WTC11 (cell line): ENCODE measurements at regions not wholly inside any gene's neighbourhood (a gene's known extent, or its start where the extent isn't known, plus 50 kb on each side); places are given as distances from the start of the nearest gene placed in this dataset.
A peak's percentile ranks its signal among the peaks of the same experiment; 100 is the strongest.

Experiments
- ATAC-seq: fragments of 200-7000 bp; cut with Tn5 transposase; 2 replicates; pipeline ENCODE4 v1.10.0; 2021; ENCODE audit warnings: mild to moderate bottlenecking, moderate library complexity
- CTCF ChIA-PET: fragments of 300-600 bp; sonication (Branson Sonifier 250); formaldehyde crosslinking; loops from one replicate; lab custom pipeline; 2021; ENCODE audit warnings: antibody characterized with exemption; lab: Charles Lee
- POLR2A ChIA-PET: fragments of 350-600 bp; sonication (Branson Sonifier 250); formaldehyde crosslinking; loops from one replicate; lab custom pipeline; 2021; ENCODE audit warnings: antibody characterized with exemption; lab: Charles Lee
- DNase-seq: peaks from one replicate; pipeline ENCODE4 v3.0.0; 2021; ENCODE audit warnings: low spot score
- H3K27ac Mint-ChIP-seq: 2 replicates; pipeline ENCODE4 v1.8.0; 2021; ENCODE audit warnings: mixed read lengths
- H3K27me3 Mint-ChIP-seq: 2 replicates; pipeline ENCODE4 v1.8.0; 2021; ENCODE audit warnings: low read depth, mild to moderate bottlenecking, moderate library complexity, mixed read lengths
- H3K36me3 Mint-ChIP-seq: 2 replicates; pipeline ENCODE4 v1.8.0; 2021; ENCODE audit warnings: mixed read lengths
- H3K4me1 Mint-ChIP-seq: 2 replicates; pipeline ENCODE4 v1.8.0; 2022; ENCODE audit warnings: mixed read lengths
- H3K4me3 Mint-ChIP-seq: 2 replicates; pipeline ENCODE4 v1.8.0; 2021; ENCODE audit warnings: mild to moderate bottlenecking, moderate library complexity, mixed read lengths
- H3K9me3 Mint-ChIP-seq: 2 replicates; pipeline ENCODE4 v1.8.0; 2021; ENCODE audit warnings: mixed read lengths
- CREB1 ChIP-seq: sonication (generic); formaldehyde crosslinking; IDR thresholded peaks from 2 replicates; pipeline ENCODE4 v1.8.0; 2023; ENCODE audit warnings: mild to moderate bottlenecking, missing genetic modification reagents
- CTCF ChIP-seq: fragments of 200-600 bp; IDR thresholded peaks from 2 replicates; pipeline ENCODE4 v1.8.0; 2022; ENCODE audit warnings: antibody characterized with exemption
- E2F1 ChIP-seq: sonication (generic); formaldehyde crosslinking; IDR thresholded peaks from 2 replicates; pipeline ENCODE4 v1.8.0; 2022; ENCODE audit warnings: mild to moderate bottlenecking, missing genetic modification reagents
- ESRRA ChIP-seq: sonication (generic); formaldehyde crosslinking; IDR thresholded peaks from 2 replicates; pipeline ENCODE4 v1.8.1; 2022; ENCODE audit warnings: mild to moderate bottlenecking, missing genetic modification reagents, borderline replicate concordance
- GTF2I ChIP-seq: fragments of 250-450 bp; sonication (Bioruptor Pico); conservative IDR thresholded peaks from 2 replicates; pipeline ENCODE4 v1.4.0; 2021; ENCODE audit warnings: mild to moderate bottlenecking
- HMGA2 ChIP-seq: fragments of 250-450 bp; sonication (Bioruptor Pico); IDR thresholded peaks from 2 replicates; pipeline ENCODE4 v1.4.0; 2021; ENCODE audit warnings: mild to moderate bottlenecking, moderate library complexity
- IRF1 ChIP-seq: sonication (generic); formaldehyde crosslinking; IDR thresholded peaks from 2 replicates; pipeline ENCODE4 v1.8.0; 2023; ENCODE audit warnings: missing genetic modification reagents
- MYBL2 ChIP-seq: sonication (generic); formaldehyde crosslinking; IDR thresholded peaks from 2 replicates; pipeline ENCODE4 v1.8.1; 2023; ENCODE audit warnings: mild to moderate bottlenecking, moderate library complexity, missing genetic modification reagents
- NFATC4 ChIP-seq: fragments of 250-450 bp; sonication (Bioruptor Pico); IDR thresholded peaks from 2 replicates; pipeline ENCODE4 v1.9.0; 2021; ENCODE audit warnings: mild to moderate bottlenecking
- NR1H2 ChIP-seq: sonication (generic); formaldehyde crosslinking; IDR thresholded peaks from 2 replicates; pipeline ENCODE4 v1.9.0; 2021; ENCODE audit warnings: mild to moderate bottlenecking, moderate library complexity, missing genetic modification reagents
- NR3C1 ChIP-seq: sonication (generic); formaldehyde crosslinking; conservative IDR thresholded peaks from 2 replicates; pipeline ENCODE4 v1.8.1; 2023; ENCODE audit warnings: low read depth, mild to moderate bottlenecking, missing genetic modification reagents
- PREB ChIP-seq: sonication (generic); formaldehyde crosslinking; IDR thresholded peaks from 2 replicates; pipeline ENCODE4 v1.8.1; 2022; ENCODE audit warnings: mild to moderate bottlenecking, missing genetic modification reagents, moderate library complexity, borderline replicate concordance
- RORB ChIP-seq: fragments of 250-450 bp; sonication (Bioruptor Pico); IDR thresholded peaks from 2 replicates; pipeline ENCODE4 v1.9.0; 2021; ENCODE audit warnings: mild to moderate bottlenecking
- SP1 ChIP-seq: sonication (generic); formaldehyde crosslinking; conservative IDR thresholded peaks from 2 replicates; pipeline ENCODE4 v1.8.1; 2022; ENCODE audit warnings: missing genetic modification reagents
- USF1 ChIP-seq: sonication (generic); formaldehyde crosslinking; IDR thresholded peaks from 2 replicates; pipeline ENCODE4 v1.8.0; 2022; ENCODE audit warnings: mild to moderate bottlenecking, missing genetic modification reagents
- USF2 ChIP-seq: sonication (generic); formaldehyde crosslinking; IDR thresholded peaks from 2 replicates; pipeline ENCODE4 v1.8.1; 2023; ENCODE audit warnings: mild to moderate bottlenecking, missing genetic modification reagents, moderate library complexity
- ZNF416 ChIP-seq: fragments of 250-450 bp; sonication (Bioruptor Pico); IDR thresholded peaks from 2 replicates; pipeline ENCODE4 v1.9.0; 2021; ENCODE audit warnings: mild to moderate bottlenecking, inconsistent platforms
- ZNF423 ChIP-seq: fragments of 250-450 bp; sonication (Bioruptor Pico); IDR thresholded peaks from 2 replicates; pipeline ENCODE4 v2.1.2; 2022; ENCODE audit warnings: mild to moderate bottlenecking, moderate library complexity
- ZNF512 ChIP-seq: sonication (generic); formaldehyde crosslinking; IDR thresholded peaks from 2 replicates; pipeline ENCODE4 v1.8.1; 2022; ENCODE audit warnings: missing genetic modification reagents, borderline replicate concordance

GRCh38 chr13:72647422-72647821 lies 80.0 kb downstream of the MZT1 start:
- Mint-ChIP-seq H3K4me3 (no peak overlapping the region), H3K4me1 (0 out of 2 replicates have a peak, but pooled peaks cover 4% of the 10 kb centered on the region), H3K36me3 (no peaks in the 10 kb centered on the region), H3K27me3 (no peaks in the 10 kb centered on the region), H3K9me3 (no peaks in the 10 kb centered on the region), H3K27ac (no peak overlapping the region)
- TF ChIP-seq CREB1 (CRISPR knock-in tag) (no peak), NR1H2 (no peak), PREB (CRISPR knock-in tag) (no peak), ESRRA (CRISPR knock-in tag) (no peak), USF1 (CRISPR knock-in tag) (no peak), ZNF512 (CRISPR knock-in tag) (no peak), NFATC4 (CRISPR knock-in tag) (no peak), MYBL2 (CRISPR knock-in tag) (no peak), GTF2I (CRISPR knock-in tag) (no peak), SP1 (CRISPR knock-in tag) (no peak), E2F1 (CRISPR knock-in tag) (no peak), ZNF423 (CRISPR knock-in tag) (no peak), ZNF416 (CRISPR knock-in tag) (no peak), RORB (CRISPR knock-in tag) (no peak), NR3C1 (CRISPR knock-in tag) (no peak), USF2 (CRISPR knock-in tag) (no peak)
- ATAC-seq (no peak), DNase-seq (no peak)
- POLR2A ChIA-PET: no interaction called here
- CTCF ChIA-PET: no interaction called here

- ATAC-seq: no peak
- Mint-ChIP-seq H3K27me3 (no peaks in the 10 kb centered on the region), H3K9me3 (no peaks in the 10 kb centered on the region)
- POLR2A ChIA-PET: no interaction called here
- TF ChIP-seq HMGA2 (CRISPR knock-in tag): no peak
- TF ChIP-seq, all 79 proteins: peak for 0
- Mint-ChIP-seq H3K4me3 (no peak overlapping the region), H3K27ac (no peak overlapping the region), H3K4me1 (0 out of 2 replicates have a peak, but pooled peaks cover 4% of the 10 kb centered on the region), H3K36me3 (no peaks in the 10 kb centered on the region)
- no peak for DNase-seq
- CTCF ChIA-PET: interaction anchor here (1.0 to 1.2 kb wide), 2 partner anchors 78 to 80 kb away, joined by 3 to 6 read pairs; no protein-coding TSS in a partner anchor
These were observed 81.9 kb downstream of the MZT1 start for GRCh38 chr13:72645521-72645920.

GRCh38 chr13:72643311-72643989 lies 84.0 kb downstream of the MZT1 start:
- no peak overlapping the region for H3K4me3 Mint-ChIP-seq
- no peaks in the 10 kb centered on the region for H3K36me3 Mint-ChIP-seq
- CTCF ChIA-PET: interaction anchor here (0.6 to 2.1 kb wide), 17 partner anchors 9 to 682 kb away, joined by 3 to 9 read pairs (median 3); no protein-coding TSS in a partner anchor
- H3K9me3 Mint-ChIP-seq: no peaks in the 10 kb centered on the region
- no peak overlapping the region for H3K27ac Mint-ChIP-seq
- DNase-seq: peak; percentile 52
- H3K27me3 Mint-ChIP-seq: no peaks in the 10 kb centered on the region
- POLR2A ChIA-PET: interaction anchor here (0.7 kb wide), 1 partner anchor 88 kb away, joined by 3 read pairs; no protein-coding TSS in a partner anchor
- peaks cover 12% of the 10 kb centered on the region for H3K4me1 Mint-ChIP-seq
- TF ChIP-seq CTCF (peak; percentile 64), CREB1 (CRISPR knock-in tag) (no peak), IRF1 (CRISPR knock-in tag) (no peak)
- ATAC-seq: no peak
